Inflammatory macrophage treated with lipopolysaccharide for 1 hour (primary cell): ENCODE measurements at regions not wholly inside any gene's neighbourhood (a gene's known extent, or its start where the extent isn't known, plus 50 kb on each side); places are given as distances from the start of the nearest gene placed in this dataset.
A peak's percentile ranks its signal among the peaks of the same experiment; 100 is the strongest.
"Not testable (repeated sequence)": the region's sequence is repeated elsewhere in the genome, so short reads cannot be mapped to it uniquely, and the experiment has no call there.

Source experiments
- DNase-seq, 2 donors: peaks; one replicate each; pipeline ENCODE4 v3.0.0-alpha.2; 2020 to 2022

GRCh38 chr17:73855720-73856333 lies 211.6 kb upstream of the SDK2 start:
- DNase-seq: no peak

GRCh38 chr17:73856556-73856955 lies 212.3 kb upstream of the SDK2 start:
- DNase-seq: no peak

- DNase-seq: not testable (repeated sequence)
Measured at GRCh38 chr17:73859439-73860008, 215.3 kb upstream of the SDK2 start.

- no peak for DNase-seq
Measured at GRCh38 chr17:73861543-73861942, 217.3 kb upstream of the SDK2 start.

GRCh38 chr17:73863761-73864535 lies 219.7 kb upstream of the SDK2 start:
- DNase-seq: no peak

- DNase-seq: no peak
Measured at GRCh38 chr17:73865831-73866230, 221.6 kb upstream of the SDK2 start.

- DNase-seq: no peak
Measured at GRCh38 chr17:73867056-73867455, 222.8 kb upstream of the SDK2 start.

GRCh38 chr17:73870068-73870467 lies 225.8 kb upstream of the SDK2 start:
- DNase-seq: no peak

GRCh38 chr17:73870473-73870872 lies 226.2 kb upstream of the SDK2 start:
- DNase-seq: no peak

GRCh38 chr17:73872816-73873215 lies 228.6 kb upstream of the SDK2 start:
- DNase-seq: no peak

- peak; percentile 42 to 72 for DNase-seq
Measured at GRCh38 chr17:73874008-73874720, 229.9 kb upstream of the SDK2 start.

GRCh38 chr17:73875346-73875745 lies 231.1 kb upstream of the SDK2 start:
- peak; percentile 54 to 57 for DNase-seq

- no peak for DNase-seq
Measured at GRCh38 chr17:73877962-73878361, 233.7 kb upstream of the SDK2 start.

- no peak for DNase-seq
Measured at GRCh38 chr17:73878923-73879322, 234.7 kb upstream of the SDK2 start.

- no peak for DNase-seq
Measured at GRCh38 chr17:73879987-73880386, 235.7 kb upstream of the SDK2 start.

GRCh38 chr17:73882590-73882989 lies 238.3 kb upstream of the SDK2 start:
- no peak for DNase-seq

GRCh38 chr17:73883175-73883574 lies 238.9 kb upstream of the SDK2 start:
- no peak for DNase-seq

- DNase-seq: no peak
Measured at GRCh38 chr17:73887739-73888138, 243.5 kb upstream of the SDK2 start.

GRCh38 chr17:73888862-73889261 lies 244.6 kb upstream of the SDK2 start:
- no peak for DNase-seq

- no peak for DNase-seq
Measured at GRCh38 chr17:73889439-73889838, 245.2 kb upstream of the SDK2 start.

- DNase-seq: no peak
Measured at GRCh38 chr17:73890831-73891405, 246.7 kb upstream of the SDK2 start.

GRCh38 chr17:73895157-73895556 lies 250.9 kb upstream of the SDK2 start:
- DNase-seq: no peak

GRCh38 chr17:73896966-73897365 lies 252.7 kb upstream of the SDK2 start:
- no peak for DNase-seq
